DMS153 (cell line): ENCODE measurements at regions not wholly inside any gene's neighbourhood (a gene's known extent, or its start where the extent isn't known, plus 50 kb on each side); places are given as distances from the start of the nearest gene placed in this dataset.

ENCODE experiments used
- DNase-seq: peaks from one replicate; lab custom pipeline; 2025; lab: John Stamatoyannopoulos, UW

DNA sequence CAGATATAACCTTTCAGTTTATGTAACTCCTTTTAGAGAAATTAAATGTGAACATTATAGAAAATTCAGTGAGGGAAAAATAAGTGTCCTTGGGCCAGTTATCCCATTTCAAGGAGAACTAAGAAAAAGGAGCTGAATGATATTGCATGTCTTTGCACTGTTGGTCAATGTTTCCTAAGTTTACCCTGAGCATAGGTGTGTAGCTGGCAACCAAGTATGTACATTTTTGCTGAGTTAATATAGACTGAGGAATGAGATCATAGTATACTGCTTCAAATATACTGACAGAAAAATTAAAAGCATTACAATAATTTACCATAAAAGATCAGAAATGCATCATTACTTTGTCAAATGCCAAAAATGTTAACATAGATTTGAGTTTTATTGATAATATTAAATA lies 2128.7 kb upstream of the C9orf72 start:
- no peak for DNase-seq

DNA sequence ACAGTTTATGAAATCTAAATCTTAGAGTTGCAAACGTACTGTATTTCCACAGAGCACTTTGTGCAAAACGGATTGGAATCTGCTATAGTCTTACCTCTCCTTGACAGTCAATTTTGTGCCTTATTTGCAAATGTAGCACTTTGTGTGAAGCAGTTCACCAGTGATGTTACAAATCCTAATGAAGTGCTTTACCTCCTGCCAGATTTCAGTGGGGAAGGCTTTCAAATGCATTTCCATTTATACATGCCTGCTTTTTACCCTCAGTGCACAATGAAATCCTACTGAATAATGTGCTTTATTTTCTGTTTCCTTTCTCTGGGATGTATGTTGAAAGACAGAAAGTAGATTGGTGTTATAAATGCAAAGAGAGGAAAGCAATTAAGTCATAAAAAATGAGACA lies 2141.6 kb upstream of the C9orf72 start:
- DNase-seq, result no peak

DNA sequence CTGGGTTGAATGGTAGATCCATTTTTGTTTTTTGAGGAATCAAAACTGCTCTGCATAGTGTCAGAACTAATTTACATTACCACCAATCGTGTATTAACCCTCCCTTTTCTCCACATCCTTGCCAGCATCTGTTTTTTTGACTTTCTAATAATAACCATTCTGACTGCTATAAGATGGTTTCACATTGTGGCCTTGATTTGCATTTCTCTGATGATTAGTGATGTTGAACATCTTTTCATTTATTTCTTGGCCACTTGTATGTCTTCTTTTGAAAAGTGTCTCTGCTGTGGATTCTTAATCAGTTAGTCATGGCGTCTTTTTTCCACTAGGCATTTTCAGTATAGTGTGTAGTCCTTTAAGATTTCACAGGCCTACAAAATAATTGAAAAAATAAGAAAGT lies 2144.3 kb upstream of the C9orf72 start:
- no peak for DNase-seq

DNA sequence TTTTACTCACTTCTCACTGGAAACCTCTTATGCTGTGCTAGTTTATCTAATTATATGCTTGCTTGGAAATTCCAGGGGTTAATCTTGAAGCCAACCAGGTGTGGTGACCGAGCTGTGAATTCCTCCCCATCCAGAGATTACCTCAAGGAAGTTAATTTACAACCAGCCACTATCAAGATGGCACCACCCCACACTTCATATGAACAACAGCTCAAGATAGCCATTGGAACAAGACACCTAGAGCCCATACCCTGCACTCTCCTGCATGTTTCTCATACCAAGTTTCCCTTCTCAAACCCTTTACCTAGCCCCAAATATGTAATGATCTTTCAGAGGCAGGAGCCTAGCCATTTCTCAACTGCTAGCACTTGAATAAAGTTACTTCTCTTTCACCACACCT lies 2156.9 kb upstream of the C9orf72 start:
- no peak for DNase-seq

DNA sequence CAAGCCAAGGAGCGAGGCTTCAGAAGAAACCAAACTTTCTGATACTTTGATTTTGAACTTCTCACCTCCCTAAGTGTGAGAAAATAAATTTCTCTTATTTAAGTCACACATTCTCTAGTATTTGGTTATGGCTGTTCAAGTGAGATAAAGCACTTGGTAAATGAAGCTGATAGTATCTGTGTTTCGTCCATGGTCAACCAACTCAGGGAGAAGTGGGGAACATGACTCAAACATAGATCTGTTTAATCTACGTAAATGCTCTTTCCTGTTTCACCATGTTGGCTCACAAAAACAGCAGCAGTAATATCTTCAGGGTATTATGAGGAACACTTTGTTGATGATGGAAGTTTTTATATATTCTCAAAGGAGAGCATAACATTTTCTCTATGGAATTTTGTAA lies 2167.2 kb upstream of the C9orf72 start:
- DNase-seq, result no peak

DNA sequence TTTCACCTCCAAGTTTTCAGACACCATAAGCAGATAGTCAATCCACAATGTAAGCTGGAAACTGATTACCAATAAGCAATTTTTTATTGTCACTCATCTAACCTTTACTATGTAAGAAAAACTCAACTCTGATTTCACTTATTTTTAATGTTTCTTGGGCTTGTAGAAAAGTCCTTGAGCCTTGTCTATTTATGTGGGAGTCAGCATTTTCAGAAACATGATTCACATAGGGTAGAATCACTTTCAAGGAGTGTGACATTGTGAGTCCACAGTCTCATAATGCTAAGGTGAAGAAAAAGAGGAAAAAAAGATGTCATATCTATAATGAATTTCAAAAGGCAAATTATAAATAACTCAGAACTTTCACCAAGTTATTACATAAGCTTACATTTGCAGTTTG lies 2167.9 kb upstream of the C9orf72 start:
- no peak for DNase-seq

DNA sequence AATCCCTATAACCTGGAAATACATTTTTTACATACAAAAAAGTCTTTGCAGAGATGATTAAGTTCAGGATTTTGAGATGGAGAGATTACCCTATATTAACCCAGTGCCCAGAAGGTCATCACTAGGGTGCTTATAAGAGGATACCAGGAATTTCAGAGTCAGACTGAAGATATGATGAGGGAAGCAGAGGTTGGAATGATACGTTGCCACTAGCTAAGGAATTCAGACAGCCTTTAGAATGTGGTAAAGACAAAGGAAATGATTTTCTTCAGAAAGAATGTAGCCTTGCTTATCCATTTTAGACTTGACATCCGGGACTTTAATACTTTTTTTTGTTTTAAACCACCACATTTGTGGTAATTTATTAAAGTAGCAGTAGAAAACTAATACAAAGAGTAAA lies 2176.8 kb upstream of the C9orf72 start:
- no peak for DNase-seq

DNA sequence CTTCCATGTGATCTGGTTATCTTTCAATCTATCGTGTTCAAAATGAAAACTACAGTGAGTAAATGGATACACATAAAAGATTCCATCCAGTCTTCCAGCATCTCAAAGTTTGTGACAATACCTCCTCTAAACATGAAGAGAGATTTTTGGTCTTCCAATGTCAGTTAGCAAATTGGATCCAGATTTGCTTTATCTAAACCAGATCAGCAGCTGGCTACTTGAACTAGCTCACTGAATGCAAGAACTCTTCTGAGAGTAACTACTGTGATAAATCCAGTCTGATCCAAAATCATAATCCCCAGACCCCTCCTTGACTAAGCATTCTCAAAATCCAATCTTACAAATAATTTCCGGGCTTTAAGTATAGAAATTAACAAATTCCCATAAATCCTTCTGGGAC lies 2177.9 kb upstream of the C9orf72 start:
- DNase-seq, result no peak

DNA sequence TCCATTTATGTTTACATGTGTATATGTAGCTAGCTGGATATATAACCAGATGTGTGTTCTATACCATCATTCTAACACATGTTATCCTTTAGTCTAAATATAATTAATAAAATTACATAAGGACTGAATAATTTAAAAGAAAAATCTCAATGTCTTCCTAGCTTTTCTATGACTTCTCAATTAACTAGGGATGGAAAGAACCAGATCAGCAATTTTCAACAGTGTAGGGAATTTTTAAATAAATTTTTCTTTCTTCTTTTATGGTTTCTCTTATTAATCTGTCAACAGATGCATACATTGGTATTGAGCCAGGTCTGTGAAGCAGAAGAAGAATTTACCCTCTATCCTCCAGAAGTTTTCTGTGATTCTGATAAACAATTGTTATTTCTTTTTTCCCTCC lies 2180.4 kb upstream of the C9orf72 start:
- DNase-seq, result no peak

DNA sequence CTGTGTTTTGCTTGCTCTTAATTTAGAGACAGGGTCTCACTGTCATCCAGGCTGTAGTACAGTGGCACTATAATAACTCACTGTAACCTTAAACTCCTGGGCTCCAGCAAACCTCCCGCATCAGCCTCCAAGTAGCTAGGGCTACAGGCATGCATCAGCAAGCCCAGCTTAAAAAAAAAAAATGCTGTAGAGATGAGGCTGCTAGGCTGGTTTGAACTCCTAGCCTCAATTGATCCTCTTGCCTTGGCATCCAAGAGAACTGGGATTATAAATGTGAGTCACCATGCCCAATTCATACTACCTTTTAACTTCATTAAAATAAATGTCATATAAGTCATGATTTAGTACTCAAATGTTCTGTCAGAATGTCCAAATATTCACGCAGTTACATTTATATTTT lies 2195.7 kb upstream of the C9orf72 start:
- DNase-seq, result no peak

DNA sequence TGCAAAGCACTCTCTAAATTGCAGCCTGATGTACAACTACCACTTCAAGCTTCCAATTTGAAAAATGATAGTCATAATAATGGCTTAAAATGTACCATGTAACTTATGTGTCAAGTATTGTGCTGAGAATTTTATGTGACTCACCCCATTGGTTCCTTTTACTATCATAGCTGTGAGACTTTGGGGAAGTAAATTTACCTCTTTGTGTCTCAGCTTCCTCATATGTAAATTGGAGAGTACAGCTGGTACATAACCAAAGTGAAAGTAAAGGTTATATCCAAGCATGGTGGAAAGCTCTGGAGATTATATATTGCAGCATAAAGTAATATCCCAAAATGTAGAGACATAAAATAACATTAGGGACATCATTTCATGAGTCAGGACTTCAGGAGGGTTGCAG lies 2200.4 kb upstream of the C9orf72 start:
- no peak for DNase-seq

DNA sequence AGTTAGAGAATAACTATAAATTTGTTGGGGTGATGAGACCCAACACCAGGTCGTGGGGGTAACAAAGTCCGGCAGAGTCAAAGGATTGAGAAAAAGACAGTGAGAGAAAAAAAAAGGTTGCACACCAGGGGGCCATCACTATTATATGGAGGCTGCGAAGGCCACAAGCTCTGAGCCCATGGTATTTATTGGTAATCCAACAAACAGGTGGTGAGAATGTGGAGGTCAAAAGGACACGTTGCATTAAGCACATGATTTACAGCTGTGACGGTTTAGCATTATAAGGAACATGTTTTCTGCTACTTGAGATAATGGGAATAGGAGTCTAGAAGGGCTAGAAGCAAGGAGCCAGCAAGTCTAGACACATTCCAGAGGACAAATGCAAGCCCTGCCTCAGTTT lies 2202.2 kb upstream of the C9orf72 start:
- no peak for DNase-seq

DNA sequence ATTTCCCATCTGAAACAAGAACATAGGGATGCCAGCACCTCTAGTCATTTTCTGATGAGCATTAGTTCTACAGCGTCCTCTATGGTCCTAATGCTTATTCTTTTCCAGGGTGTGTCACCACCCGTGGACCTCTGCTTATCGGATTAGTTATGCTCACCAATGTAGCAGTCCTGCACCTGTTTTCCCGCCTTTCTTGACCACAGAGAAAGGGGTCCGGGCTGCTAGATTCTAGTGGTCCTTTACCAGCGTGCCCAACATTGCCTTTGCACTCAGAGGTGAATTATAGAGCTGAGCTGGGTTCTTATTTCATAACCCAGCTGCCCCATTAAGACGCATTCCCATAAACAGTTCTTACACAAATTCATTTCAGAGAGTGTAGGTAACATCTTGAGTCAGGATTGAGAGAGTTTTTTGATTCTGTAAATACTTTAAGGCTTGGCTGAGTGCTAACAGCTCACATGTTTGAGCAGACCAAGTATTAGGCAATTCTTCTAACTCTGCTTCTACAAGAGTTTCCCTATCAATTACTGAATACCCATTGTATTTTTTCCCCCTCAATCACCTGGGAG lies 2205.1 kb upstream of the C9orf72 start:
- no peak for DNase-seq

DNA sequence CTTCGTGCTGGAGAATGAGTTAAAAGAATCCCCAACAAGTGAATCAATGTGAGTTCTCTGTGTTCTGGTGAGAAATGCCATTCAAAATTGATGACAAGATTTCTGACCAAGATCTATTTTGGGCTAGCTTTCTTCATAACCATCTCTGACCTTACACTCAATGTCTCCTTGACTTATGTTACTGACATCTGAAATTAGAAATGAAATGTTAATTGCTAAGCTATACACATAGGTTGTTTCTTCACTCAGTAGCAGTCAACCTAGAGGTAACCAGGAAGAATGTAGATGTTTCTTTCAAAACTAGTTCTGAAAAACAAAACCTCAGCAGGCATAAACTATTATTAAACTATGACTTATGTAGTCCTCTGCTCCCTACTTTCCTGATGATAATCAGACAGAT lies 2220.7 kb upstream of the C9orf72 start:
- DNase-seq, result no peak

DNA sequence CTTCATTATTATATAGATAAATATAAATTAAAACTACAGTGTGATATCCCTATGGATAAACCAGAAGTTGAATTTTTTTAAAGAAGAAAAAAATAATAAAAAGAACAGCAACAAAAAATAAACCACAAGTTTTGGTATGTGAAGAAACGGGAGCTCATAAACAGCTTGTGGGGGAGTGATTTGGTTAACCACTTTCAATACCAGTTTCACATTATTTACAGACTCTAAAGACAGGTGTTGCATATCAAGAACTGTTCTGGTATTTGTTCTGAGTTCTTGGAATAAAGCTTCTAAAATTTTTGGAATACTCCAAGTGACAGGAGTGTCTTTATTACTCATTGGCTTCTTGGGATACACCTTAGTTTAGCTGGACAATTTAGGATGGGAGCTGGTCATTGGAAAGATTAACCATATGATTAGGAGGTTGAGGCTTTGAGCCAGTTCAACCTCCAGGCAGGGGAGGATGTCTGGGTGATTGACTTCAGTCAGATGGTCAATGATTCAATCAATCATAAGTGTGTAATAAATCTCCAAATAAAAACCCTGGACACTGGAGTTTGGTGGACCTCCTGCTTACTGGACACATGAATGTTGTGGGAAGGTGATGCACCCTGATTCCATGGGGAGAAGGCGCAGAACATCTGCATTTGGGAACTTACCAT lies 2223.1 kb upstream of the C9orf72 start:
- DNase-seq, result no peak

DNA sequence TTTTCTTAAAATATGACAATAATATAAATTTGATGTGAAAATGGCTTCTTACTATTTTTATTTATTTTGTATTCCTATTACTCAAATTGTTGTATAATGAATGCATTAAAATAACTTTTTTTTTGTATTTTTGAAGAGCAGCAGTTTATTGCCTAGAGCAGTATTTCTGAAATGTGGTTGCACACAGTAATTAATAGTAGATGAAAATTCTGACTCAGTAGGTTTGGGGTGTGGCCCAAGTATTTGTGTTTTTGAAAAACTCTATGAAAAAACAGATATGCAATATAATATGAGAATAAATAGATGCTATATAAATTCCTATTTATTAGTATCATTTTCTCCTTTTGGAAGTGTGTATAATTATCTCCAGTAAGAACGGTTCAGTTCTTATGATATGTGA lies 2225.3 kb upstream of the C9orf72 start:
- no peak for DNase-seq

DNA sequence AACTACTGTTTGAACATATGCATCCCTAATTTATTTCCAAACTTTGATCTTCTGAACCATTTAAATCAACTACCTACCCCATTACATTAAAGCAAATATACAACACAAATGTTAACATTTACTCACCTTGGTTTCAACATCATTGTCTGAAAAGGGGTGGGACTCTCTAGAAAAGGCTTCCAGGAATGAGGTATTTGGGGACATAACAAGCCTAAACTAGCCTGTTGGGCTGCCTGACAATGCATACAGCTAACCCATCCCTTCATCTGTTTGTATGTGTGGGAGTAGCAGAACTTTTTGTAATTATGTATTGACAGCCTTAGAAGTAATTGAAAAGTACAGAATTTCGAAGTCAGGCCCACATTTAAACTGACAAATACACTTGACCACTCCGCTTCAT lies 2225.9 kb upstream of the C9orf72 start:
- peak; percentile 33 for DNase-seq

DNA sequence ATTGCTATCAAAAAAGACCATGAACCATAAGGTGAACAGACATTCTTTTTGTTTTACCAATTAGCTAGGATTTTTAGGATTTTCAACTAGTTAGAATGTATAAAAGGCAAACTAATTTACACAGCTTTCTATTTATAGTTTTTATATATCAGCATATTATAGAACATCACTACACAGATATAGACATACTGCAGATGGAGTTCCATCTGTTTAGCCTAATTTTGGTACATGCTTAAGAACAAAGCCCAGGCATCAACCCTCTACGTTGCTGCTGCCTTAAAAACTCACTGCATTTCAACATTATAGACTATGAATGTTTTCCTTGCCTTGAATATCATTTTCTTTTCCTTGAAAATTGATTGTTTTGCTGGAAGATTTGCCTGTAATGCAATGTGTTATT lies 2227.5 kb upstream of the C9orf72 start:
- DNase-seq, result no peak

DNA sequence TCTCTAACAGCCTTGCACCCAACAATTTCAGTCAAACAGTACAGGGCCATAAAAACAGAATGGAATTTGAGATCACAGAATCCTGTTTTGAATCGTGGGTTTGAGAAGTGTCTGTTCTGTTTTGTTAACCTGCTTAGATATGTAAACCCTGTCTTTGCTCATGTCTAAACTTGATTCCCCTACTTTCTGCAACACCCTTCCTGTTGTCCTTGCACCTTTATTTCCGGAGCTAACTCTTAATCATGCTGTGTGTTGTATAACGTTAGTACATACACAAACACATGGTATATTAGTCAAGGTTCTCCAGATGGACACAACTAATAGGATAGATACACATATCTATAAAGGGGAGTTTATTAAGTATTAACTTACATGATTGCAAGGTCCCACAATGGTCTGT lies 2229.2 kb upstream of the C9orf72 start:
- no peak for DNase-seq

DNA sequence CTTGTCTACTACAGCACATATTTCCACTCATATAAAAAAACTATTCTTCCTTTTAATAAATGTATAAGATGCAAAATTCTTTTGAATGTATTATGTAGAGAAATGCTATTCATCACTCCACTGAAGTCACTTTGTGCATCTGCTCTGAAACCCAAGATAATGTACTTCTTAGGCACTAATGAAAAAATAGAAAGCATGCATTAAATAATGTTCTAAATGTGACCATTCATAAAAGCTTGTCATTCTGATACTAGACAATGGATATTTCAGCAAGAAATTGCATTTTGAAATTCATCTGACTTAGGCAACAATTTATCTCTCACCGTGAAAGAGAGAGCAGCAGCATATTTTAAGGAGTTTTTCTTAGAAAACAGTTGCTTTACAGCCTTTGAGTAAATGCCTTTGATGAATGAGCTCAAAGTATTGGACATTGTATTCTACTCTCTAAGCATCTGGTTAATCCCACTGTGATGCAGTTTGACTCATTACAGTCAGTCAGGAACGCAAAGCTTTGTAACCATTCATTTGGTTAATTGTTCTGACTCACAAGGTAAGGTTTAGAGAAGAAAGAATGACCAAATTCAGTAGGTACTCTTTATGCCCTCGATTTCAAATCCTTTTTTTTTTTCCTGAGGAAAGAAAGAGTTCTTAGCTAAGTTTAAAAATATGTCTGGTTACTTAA lies 2233.8 kb upstream of the C9orf72 start:
- DNase-seq, result no peak

DNA sequence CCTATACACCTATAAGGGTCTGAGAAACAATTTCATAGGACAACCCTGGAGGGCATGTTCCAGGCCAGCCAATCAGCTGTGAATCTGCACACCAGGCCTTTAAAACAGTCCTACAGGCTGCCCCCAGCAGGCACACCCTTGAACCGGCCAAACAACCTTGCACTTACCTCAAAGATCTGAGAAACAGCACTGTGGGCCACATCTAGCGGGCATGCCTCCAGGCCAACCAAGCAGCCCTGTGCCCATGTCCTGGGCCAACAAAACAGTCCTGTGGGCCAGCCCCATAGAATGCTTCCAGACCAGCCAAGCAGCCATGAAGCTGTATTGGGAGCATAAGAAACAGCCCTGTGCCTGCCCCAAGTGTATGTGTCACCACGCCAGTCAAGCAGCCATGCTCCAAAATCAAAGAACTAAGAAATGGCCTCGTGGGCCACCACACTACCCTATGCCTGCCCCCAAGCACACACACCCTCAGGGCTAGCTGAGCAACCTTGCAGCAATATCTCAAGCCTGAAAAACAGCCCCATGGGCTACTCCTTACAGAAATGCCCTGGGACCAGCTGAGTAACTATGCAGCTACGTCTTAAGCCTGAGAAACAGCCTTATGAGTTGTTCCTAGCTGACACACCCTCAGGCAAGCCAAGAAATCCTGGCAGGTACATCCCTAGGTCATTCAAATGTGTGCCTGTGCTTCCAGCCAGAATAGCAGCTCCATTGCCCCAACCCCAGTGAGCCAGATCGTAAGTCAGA lies 2243.8 kb upstream of the C9orf72 start:
- DNase-seq, result no peak

DNA sequence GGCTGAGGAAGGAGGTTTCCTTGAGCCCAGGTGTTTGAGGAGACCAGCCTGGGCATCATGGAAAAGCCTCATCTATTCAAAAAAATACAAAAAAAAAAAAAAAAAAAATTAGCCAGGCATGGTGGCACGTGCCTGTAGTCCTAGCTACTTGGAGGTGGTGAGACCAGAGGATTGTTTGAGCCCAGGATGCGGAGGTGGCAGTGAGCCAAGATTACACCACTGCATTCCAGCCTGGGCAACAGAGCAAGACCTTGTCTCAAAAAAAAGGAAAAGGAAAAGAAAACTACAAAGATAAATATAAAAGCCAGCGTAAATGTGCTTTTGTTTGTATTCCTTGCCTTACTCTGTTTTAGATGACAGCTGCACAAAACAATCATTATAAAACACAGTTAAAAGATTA lies 2249.2 kb upstream of the C9orf72 start:
- DNase-seq, result no peak

DNA sequence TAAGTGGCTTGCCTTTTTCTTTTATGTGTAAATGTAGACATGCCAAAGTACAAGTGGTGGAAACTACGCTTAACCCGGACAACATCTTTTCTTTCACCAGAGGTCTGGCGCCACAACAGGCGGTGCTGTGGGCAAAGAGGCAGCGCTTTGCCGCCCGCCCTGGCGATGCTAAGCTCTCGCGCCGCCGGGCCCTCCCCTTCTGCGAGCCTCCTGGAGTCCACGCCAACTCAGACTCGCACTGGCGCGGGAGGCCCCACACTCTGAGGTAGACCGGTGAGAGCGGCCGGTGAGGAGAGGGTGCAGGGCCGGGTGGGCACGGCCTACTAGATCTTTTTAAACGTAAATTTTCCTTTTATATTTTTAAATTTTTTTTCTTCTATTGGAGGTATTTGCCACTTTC lies 2253.1 kb upstream of the C9orf72 start:
- no peak for DNase-seq
